ENCODE measurements at regions not wholly inside any gene's neighbourhood (a gene's known extent, or its start where the extent isn't known, plus 50 kb on each side); places are given as distances from the start of the nearest gene placed in this dataset.
"Not testable (repeated sequence)": the region's sequence is repeated elsewhere in the genome, so short reads cannot be mapped to it uniquely, and the experiment has no call there.

GRCh38 chr2:52082646-52083045 lies 1050.7 kb upstream of the NRXN1 start:
- no peak for ATAC-seq

- ATAC-seq: no peak
Observed at GRCh38 chr2:52079602-52080001, 1047.7 kb upstream of the NRXN1 start.

DNA sequence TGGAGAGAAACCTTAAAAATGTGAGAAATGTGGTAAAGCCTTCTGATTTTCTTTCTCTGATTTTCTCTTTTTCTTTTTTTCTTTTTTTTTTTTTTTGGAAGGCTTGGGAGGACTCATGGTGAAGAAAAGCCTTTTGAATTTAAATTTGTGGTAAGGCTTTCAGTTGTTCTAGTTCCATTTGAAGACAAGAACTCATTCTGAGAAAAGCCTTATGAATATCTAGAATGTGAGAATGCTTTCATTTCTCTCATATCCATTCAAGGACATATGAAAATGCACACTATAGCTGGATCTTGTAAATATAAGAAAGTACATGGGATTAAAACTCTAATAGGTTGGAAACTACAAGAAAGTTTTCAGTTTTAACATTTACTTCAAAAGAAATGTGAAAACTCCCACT lies 1045.2 kb upstream of the NRXN1 start:
- no peak for ATAC-seq

DNA sequence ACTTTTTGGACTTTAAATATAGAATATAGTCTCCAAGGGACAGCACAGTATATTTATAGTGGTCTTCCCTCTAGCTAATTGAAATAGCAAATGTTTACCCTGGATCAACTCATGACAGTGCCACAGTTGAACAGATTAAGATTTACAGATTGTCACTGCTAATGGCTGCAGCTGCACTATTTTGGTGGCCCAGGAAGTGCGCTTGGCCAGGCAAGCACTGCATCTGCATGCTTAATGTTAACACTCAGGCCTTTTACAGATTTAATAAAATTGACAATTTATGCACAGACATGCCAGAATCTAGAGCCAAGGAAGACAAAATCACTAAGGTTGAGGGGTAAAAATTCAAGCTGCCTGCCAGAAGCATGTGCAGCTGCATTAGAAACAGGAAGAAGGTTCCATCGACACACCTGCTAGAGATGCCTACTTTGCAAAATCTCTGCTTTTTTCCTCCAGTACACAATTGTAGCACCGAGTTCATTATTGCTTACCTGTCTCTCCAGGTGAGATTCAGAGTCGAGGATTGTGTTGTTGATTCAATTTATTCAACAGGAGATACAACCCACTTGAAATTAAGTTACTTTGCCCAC lies 1042.3 kb upstream of the NRXN1 start:
- ATAC-seq: no peak

DNA sequence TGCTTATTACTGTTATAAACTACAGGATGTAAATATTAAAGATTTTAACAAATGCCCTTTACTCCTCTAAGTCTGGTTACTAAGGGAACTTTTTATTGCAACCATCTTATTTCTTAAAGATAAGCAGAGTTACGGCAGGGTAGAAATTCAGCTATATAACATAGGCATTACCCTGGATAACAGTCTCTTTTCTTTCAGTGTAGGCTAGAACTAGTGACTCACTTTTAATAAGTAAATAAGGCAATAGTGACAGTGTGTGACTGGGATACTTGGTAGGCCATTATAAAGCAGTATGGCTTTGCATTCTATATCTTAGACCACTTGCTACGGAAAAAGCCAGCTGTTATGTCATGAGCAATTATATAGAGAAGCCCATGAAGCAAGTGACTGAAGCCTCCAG lies 1041.0 kb upstream of the NRXN1 start:
- ATAC-seq: no peak

DNA sequence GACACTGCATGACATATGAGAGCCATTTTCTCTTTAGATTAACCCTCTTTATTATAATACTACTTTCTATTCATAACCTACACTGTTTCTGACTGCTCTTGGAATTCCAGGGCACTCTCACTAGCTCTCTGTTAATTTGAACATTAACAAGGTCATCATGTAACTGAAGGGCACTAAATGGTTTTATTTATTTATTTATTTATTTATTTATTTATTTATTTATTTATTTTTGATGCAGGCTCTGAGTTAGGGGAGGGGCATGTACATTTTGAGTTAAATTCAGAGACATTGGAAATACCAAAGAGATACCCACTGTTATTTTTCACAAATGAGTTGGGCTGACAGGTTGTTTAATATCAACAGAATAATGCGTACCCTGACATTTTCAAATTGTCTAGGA lies 1038.7 kb upstream of the NRXN1 start:
- ATAC-seq: no peak

DNA sequence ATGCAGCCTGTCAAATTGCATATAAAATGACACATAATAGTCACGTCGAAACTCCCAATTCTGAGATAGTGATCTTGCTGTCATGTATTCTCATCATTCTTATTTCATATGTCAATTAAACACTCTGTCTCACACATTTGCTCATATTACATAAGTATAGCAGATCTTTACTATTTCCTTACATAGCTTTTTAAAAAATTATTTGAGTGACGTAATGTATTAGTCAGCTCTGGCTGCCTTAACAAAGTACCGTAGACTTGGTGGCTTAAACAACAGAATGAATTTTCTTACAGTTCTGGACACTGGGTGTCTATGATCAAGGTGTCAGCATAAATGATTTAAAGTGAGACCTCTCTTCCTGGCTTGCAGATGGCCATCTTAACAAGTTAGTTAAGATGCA lies 1032.3 kb upstream of the NRXN1 start:
- ATAC-seq: no peak

DNA sequence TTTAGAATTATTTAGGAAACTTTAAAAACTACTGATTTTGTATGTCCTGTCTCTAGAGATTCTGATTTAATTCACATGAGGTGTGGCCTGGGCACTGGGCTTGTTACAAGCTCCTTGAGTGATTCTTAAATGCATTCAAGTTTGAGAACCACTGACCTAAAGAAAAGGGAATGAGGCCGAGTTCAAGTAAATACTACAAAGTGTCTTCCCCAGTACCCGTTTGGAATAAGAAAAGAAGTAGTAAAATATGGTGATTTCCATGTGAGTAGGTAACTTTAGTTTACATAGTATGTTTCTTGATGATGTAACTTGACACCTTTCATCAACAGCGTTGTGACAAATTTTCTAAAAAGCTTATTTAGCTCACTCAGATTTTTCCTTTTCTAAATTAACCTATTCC lies 1022.9 kb upstream of the NRXN1 start:
- ATAC-seq: no peak

DNA sequence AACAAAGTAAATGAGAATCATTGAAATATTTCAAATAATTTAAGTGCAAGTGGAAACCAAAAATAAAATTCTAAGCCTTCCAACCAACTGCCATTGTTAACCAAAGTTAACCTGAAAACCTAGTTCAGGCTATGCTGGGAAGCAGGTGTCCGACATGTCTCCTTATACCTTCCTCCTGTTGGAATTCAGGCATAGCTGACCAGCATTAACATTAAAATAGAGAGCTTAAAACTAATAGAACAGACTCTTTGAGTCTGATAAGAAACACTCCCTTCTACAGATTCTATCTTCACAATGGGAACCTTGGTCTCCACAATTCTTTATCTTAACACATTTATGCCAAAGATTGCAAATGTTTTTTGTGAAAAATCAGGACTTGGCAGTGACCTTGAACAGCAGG lies 1004.9 kb upstream of the NRXN1 start:
- ATAC-seq: no peak

GRCh38 chr2:52036024-52036423 lies 1004.1 kb upstream of the NRXN1 start:
- no peak for ATAC-seq

- ATAC-seq: no peak
Observed at GRCh38 chr2:52035391-52035790, 1003.5 kb upstream of the NRXN1 start.

- no peak for ATAC-seq
Observed at GRCh38 chr2:52034706-52035105, 1002.8 kb upstream of the NRXN1 start.

GRCh38 chr2:52022006-52022405 lies 990.1 kb upstream of the NRXN1 start:
- no peak for ATAC-seq

- no peak for ATAC-seq
Observed at GRCh38 chr2:52017646-52018235, 985.8 kb upstream of the NRXN1 start.

DNA sequence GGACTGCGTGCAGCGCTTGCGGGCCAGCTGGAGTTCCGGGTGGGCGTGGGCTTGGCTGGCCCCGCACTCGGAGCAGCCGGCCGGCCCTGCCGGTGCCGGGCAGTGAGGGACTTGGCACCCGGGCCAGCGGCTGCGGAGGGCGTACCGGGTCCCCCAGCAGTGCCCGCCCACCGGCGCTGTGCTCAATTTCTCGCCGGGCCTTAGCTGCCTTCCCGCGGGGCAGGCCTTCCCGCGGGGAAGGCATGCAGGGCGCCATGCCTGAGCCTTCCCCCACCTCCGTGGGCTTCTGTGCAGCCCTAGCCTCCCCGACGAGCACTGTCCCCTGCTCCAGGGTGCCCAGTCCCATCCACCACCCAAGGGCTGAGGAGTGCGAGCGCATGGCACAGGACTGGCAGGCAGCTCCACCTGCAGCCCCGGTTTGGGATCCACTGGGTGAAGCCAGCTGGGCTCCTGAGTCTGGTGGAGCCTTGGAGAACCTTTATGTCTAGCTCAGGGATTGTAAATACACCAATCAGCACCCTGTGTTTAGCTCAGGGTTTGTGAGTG lies 975.0 kb upstream of the NRXN1 start:
- ATAC-seq: not testable (repeated sequence)

DNA sequence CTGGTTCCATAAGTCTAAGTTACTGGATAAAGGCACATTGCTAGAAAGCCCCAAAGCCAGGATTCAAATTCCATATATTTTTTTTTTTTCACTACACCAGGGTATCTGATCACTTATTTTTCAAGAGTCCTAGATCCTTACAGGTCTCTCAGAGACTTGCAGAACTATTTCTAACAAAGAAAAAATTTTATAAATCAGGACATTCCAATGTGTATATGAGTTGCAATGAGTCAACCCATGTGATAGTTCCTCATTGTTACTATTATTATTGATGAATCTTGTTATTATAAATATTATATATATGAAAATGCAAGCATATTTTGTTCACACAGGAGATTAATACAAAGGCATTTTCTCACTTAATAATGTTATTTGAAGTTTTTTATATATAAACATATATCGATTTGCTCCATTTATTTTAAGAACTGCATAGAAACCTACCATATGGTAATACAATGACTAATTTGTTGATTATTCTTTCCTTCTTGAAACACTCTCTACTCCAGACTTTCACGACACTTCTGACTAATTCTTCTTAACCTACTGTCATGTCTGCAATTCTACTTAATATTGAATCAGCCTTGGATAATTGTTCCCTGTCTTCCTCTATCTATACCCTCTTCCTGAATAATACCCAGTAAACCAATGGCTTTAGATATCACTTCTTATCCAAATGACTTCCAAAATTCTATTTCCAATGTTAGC lies 968.4 kb upstream of the NRXN1 start:
- ATAC-seq: no peak

DNA sequence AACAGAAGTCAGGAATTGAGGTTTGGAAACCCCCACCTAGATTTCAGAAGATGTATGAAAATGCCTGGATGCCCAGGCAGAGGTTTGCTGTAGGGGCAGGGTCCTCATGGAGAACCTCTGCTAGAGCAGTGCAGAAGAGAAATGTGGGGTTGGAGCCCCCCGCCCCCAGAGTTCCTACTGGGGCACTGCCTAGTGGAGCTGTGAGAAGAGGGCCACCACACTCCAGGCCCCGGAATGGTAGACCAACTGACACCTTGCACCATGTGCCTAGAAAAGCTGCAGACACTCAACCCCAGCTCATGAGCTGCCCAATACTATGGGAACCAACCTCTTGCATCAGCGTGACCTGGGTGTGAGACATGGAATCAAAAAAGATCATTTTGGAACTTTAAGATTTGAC lies 967.0 kb upstream of the NRXN1 start:
- ATAC-seq: no peak

- ATAC-seq: no peak
Observed at GRCh38 chr2:51997571-51997970, 965.6 kb upstream of the NRXN1 start.

DNA sequence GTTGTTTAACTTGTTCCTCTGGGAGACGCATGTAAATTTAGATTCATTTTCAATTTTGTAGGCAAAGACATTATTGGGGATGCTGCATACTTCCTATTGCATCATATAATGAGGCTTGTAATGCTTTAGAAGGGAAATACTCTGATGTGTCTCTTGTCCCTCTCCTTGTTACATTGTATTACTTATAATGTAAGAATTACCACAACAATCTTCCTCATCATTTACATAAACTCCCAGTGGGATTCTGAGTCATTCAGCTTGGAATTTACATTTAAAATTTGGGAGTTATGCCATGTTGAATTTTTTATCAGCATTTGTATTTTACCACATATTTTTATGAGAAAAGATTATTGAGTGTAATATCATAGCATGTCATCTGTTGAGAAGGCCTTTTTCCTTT lies 963.4 kb upstream of the NRXN1 start:
- no peak for ATAC-seq

- no peak for ATAC-seq
Observed at GRCh38 chr2:51994123-51994763, 962.3 kb upstream of the NRXN1 start.

- no peak for ATAC-seq
Observed at GRCh38 chr2:51990684-51991083, 958.8 kb upstream of the NRXN1 start.

- ATAC-seq: no peak
Observed at GRCh38 chr2:51986101-51986500, 954.2 kb upstream of the NRXN1 start.

DNA sequence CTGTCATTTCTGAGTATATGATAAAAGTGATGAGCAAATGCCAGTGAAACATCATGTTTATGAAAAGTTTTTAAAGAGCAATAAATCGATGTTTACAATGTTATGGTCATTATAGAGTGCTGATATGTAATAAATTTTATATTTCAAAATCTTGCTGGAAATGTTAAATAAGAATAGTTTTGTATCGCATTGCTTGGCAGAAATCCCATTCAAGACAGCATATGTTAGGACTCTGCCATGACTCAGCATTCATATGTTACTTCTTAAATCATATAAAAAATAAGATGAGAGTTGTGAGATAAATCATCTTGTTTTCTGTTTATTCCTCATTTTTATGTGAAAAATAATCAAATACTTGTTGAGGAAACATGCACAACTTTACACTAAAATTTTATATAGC lies 949.9 kb upstream of the NRXN1 start:
- ATAC-seq: no peak

DNA sequence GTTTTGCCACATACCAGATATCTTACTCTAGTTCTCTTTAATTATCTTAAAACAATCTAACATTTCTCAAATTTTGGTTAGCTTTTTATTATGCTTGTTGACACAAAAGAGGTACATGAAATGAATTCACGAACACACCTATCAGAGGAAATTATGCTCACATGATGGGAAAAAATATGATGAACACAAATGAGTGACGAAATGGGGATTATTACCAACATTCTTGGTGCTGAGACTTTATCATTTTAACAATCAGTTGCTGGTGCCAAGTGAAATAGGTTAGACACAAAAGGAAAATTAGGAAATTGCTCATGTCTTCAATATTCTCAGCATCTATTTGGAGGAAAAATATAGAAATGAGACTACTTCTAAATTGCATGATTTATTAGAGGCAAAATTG lies 944.7 kb upstream of the NRXN1 start:
- ATAC-seq: no peak
